Loucy (cell line): ENCODE measurements at regions not wholly inside any gene's neighbourhood (a gene's known extent, or its start where the extent isn't known, plus 50 kb on each side); places are given as distances from the start of the nearest gene placed in this dataset.

Experiments used
- EZH2phosphoT487 ChIP-seq: fragments of 200-600 bp; IDR thresholded peaks from 2 replicates; pipeline ENCODE4 v1.6.1; 2018; ENCODE audit warnings: antibody characterized with exemption, mild to moderate bottlenecking, moderate library complexity, borderline replicate concordance
- TF ChIP-seq, protein P1 (sequence below): fragments of 200-600 bp; sonication (generic); conservative IDR thresholded peaks from 2 replicates; pipeline ENCODE4 v1.5.1; 2014; ENCODE audit warnings: mild to moderate bottlenecking, antibody characterized with exemption, low read length

DNA sequence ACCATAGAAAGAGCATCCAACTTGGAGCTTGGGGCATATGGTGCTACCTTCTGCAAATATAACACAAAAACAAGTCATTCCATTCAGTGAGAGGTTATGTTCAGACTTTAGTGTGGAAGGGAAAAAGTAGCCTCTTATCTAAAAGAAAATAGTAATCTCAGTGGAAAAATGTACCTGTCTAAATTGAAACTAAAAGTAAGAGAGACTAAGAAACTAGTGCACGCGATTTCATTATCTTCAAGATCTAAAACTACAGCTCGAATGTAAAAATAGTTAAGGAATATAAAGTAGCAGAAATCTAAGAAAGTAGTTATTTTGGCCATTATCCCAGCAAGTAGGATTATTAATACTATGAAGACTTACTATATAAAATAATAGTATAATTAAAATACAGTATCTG is 233.0 kb upstream of the PPP1R3A start:
- TF ChIP-seq, protein P1, sequence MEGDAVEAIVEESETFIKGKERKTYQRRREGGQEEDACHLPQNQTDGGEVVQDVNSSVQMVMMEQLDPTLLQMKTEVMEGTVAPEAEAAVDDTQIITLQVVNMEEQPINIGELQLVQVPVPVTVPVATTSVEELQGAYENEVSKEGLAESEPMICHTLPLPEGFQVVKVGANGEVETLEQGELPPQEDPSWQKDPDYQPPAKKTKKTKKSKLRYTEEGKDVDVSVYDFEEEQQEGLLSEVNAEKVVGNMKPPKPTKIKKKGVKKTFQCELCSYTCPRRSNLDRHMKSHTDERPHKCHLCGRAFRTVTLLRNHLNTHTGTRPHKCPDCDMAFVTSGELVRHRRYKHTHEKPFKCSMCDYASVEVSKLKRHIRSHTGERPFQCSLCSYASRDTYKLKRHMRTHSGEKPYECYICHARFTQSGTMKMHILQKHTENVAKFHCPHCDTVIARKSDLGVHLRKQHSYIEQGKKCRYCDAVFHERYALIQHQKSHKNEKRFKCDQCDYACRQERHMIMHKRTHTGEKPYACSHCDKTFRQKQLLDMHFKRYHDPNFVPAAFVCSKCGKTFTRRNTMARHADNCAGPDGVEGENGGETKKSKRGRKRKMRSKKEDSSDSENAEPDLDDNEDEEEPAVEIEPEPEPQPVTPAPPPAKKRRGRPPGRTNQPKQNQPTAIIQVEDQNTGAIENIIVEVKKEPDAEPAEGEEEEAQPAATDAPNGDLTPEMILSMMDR: no peak
- no peak for TF ChIP-seq EZH2phosphoT487
